ENCODE measurements at regions not wholly inside any gene's neighbourhood (a gene's known extent, or its start where the extent isn't known, plus 50 kb on each side); places are given as distances from the start of the nearest gene placed in this dataset.

GRCh38 chr7:25891591-25891990, 260.4 kb upstream of the NFE2L3 start:
- H3K4me1 ChIP-seq (ENCODE audit: control insufficient read depth, low read depth, low read length): peaks cover 2% of the 10 kb centered on the region
- H3K18ac ChIP-seq (ENCODE audit: low read length): no peak overlapping the region
- H3K23ac ChIP-seq (ENCODE audit: low read length): no peak overlapping the region
- H3K4me2 ChIP-seq (ENCODE audit: low read length): no peak overlapping the region
- H3K27me3 ChIP-seq (ENCODE audit: insufficient read depth, low read length, poor library complexity): no peaks in the 10 kb centered on the region
- no peak overlapping the region for H2BK5ac ChIP-seq (ENCODE audit: low read length)
- no peaks in the 10 kb centered on the region for H3K79me2 ChIP-seq (ENCODE audit: control insufficient read depth, insufficient read depth, low read length)
- H3K4ac ChIP-seq (ENCODE audit: low read depth, low read length): no peak overlapping the region
- no peak overlapping the region for H3K27ac ChIP-seq (ENCODE audit: low read depth, low read length)
- H3K56ac ChIP-seq (ENCODE audit: low read length): no peak overlapping the region
- no peak overlapping the region for H4K8ac ChIP-seq (ENCODE audit: low read depth, low read length)
- WGBS (ENCODE audit: extremely low coverage, insufficient coverage, low lambda C conversion rate): no CpG with 5 or more reads among the region's 4 CpGs
- DNase-seq: no peak
- H2BK120ac ChIP-seq (ENCODE audit: low read depth, low read length): no peak overlapping the region
- H2BK15ac ChIP-seq (replicated peaks; ENCODE audit: low read depth): no peak overlapping the region
- H4K5ac ChIP-seq (ENCODE audit: low read length): no peak overlapping the region
- H3K79me1 ChIP-seq (ENCODE audit: low read length): no peaks in the 10 kb centered on the region
- H3K9ac ChIP-seq (ENCODE audit: low read length): no peak overlapping the region
- no peak overlapping the region for H2AK5ac ChIP-seq (ENCODE audit: low read length)
- no peak overlapping the region for H3K4me3 ChIP-seq (ENCODE audit: low read length)
- H3K36me3 ChIP-seq (ENCODE audit: control insufficient read depth, insufficient read depth, low read length): no peaks in the 10 kb centered on the region

DNA sequence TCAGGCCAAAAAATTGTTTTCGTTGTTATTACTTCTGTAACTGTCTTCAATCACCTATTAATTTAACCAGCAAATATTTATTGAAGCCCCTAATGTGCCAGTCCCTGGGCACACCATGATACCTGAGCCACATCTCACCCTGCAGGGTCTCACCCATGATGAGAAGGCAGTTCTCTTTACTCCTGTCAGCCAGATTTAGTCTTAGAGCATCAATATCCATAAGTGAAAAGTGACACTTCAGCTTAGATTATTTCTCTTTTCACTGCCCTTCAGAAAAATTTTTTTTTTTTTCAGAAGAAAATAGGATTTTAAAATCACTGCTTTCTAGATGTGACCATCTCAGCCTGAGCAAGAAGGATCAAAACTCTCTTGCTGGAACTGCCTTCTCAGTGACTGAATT, 258.6 kb upstream of the NFE2L3 start:
- no peak overlapping the region for H2BK120ac ChIP-seq (ENCODE audit: low read depth, low read length)
- H3K27ac ChIP-seq (ENCODE audit: low read depth, low read length): no peak overlapping the region
- H4K8ac ChIP-seq (ENCODE audit: low read depth, low read length): no peak overlapping the region
- H2BK5ac ChIP-seq (ENCODE audit: low read length): no peak overlapping the region
- H3K4me1 ChIP-seq (ENCODE audit: control insufficient read depth, low read depth, low read length): peaks cover 2% of the 10 kb centered on the region
- H3K56ac ChIP-seq (ENCODE audit: low read length): no peak overlapping the region
- DNase-seq: no peak
- no peaks in the 10 kb centered on the region for H3K79me2 ChIP-seq (ENCODE audit: control insufficient read depth, insufficient read depth, low read length)
- H3K4me3 ChIP-seq (ENCODE audit: low read length): no peak overlapping the region
- no CpG with 5 or more reads among the region's 1 CpG for WGBS (ENCODE audit: extremely low coverage, insufficient coverage, low lambda C conversion rate)
- H2AK5ac ChIP-seq (ENCODE audit: low read length): no peak overlapping the region
- no peak overlapping the region for H3K4ac ChIP-seq (ENCODE audit: low read depth, low read length)
- no peak overlapping the region for H4K5ac ChIP-seq (ENCODE audit: low read length)
- H2BK15ac ChIP-seq (replicated peaks; ENCODE audit: low read depth): no peak overlapping the region
- no peak overlapping the region for H3K4me2 ChIP-seq (ENCODE audit: low read length)
- H3K36me3 ChIP-seq (ENCODE audit: control insufficient read depth, insufficient read depth, low read length): no peaks in the 10 kb centered on the region
- H3K27me3 ChIP-seq (ENCODE audit: insufficient read depth, low read length, poor library complexity): no peaks in the 10 kb centered on the region
- H3K18ac ChIP-seq (ENCODE audit: low read length): no peak overlapping the region
- no peaks in the 10 kb centered on the region for H3K79me1 ChIP-seq (ENCODE audit: low read length)
- H3K9ac ChIP-seq (ENCODE audit: low read length): no peak overlapping the region
- H3K23ac ChIP-seq (ENCODE audit: low read length): no peak overlapping the region

GRCh38 chr7:25894002-25894901, 257.7 kb upstream of the NFE2L3 start:
- no peak overlapping the region for H4K8ac ChIP-seq (ENCODE audit: low read depth, low read length)
- H3K79me1 ChIP-seq (ENCODE audit: low read length): no peaks in the 10 kb centered on the region
- no peaks in the 10 kb centered on the region for H3K27me3 ChIP-seq (ENCODE audit: insufficient read depth, low read length, poor library complexity)
- H2BK5ac ChIP-seq (ENCODE audit: low read length): no peak overlapping the region
- H3K56ac ChIP-seq (ENCODE audit: low read length): no peak overlapping the region
- no peak overlapping the region for H2BK15ac ChIP-seq (replicated peaks; ENCODE audit: low read depth)
- no peak overlapping the region for H3K18ac ChIP-seq (ENCODE audit: low read length)
- H3K23ac ChIP-seq (ENCODE audit: low read length): no peak overlapping the region
- H3K4me1 ChIP-seq (ENCODE audit: control insufficient read depth, low read depth, low read length): peaks cover 2% of the 10 kb centered on the region
- no peak overlapping the region for H3K4ac ChIP-seq (ENCODE audit: low read depth, low read length)
- no peaks in the 10 kb centered on the region for H3K36me3 ChIP-seq (ENCODE audit: control insufficient read depth, insufficient read depth, low read length)
- WGBS (ENCODE audit: extremely low coverage, insufficient coverage, low lambda C conversion rate): no CpG with 5 or more reads among the region's 7 CpGs
- no peak overlapping the region for H3K9ac ChIP-seq (ENCODE audit: low read length)
- no peaks in the 10 kb centered on the region for H3K79me2 ChIP-seq (ENCODE audit: control insufficient read depth, insufficient read depth, low read length)
- no peak overlapping the region for H4K5ac ChIP-seq (ENCODE audit: low read length)
- no peak overlapping the region for H3K4me3 ChIP-seq (ENCODE audit: low read length)
- peak; percentile 92 for DNase-seq
- no peak overlapping the region for H2AK5ac ChIP-seq (ENCODE audit: low read length)
- H3K4me2 ChIP-seq (ENCODE audit: low read length): no peak overlapping the region
- no peak overlapping the region for H2BK120ac ChIP-seq (ENCODE audit: low read depth, low read length)
- no peak overlapping the region for H3K27ac ChIP-seq (ENCODE audit: low read depth, low read length)

DNA sequence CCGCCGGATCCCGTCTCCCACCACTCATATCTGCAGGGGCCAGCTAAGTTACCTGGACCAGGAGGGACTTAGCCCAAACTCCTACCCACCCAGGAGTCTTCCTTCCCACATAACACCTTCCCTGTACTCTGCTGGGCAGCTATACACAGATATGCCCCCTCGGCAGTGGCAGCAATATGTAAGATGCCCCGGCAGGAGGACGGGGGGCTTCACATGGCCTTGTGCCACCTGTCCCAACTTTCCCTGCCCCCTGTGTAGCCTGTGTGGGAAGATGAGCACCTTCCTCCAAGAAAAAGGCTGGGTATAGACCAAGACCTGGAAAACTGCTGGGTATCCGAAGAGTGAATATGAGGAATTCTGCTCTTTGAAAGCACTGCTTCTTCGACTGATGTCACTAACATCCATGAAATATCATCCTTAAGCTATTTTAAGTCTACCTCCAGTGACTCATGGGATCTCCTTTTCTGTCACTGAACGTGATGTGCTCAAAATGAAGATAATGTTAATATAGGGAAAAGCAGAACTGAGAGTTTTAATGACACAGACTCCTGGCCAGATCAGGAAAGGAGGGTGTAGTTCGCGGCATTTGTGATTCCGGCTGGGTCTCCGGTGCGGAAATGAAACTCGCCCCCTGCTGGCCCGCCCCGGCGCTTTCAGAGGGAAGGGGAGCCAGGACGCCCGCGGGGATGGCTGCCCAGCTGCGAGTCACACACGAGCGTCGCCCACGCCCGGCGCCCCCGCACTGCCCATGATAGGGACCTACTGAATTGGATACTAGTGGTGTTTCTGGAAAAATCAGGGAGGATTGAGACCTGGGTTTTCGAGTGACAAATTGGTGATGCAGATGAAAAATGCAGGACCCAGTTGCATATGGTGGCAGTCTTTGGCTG, 256.9 kb upstream of the NFE2L3 start:
- H4K8ac ChIP-seq (ENCODE audit: low read depth, low read length): no peak overlapping the region
- peaks cover 2% of the 10 kb centered on the region for H3K4me1 ChIP-seq (ENCODE audit: control insufficient read depth, low read depth, low read length)
- peak; percentile 58 for DNase-seq
- no peak overlapping the region for H3K27ac ChIP-seq (ENCODE audit: low read depth, low read length)
- no peak overlapping the region for H2BK120ac ChIP-seq (ENCODE audit: low read depth, low read length)
- no peaks in the 10 kb centered on the region for H3K79me1 ChIP-seq (ENCODE audit: low read length)
- no peak overlapping the region for H2BK15ac ChIP-seq (replicated peaks; ENCODE audit: low read depth)
- no peak overlapping the region for H3K23ac ChIP-seq (ENCODE audit: low read length)
- H2AK5ac ChIP-seq (ENCODE audit: low read length): no peak overlapping the region
- H3K18ac ChIP-seq (ENCODE audit: low read length): no peak overlapping the region
- no peaks in the 10 kb centered on the region for H3K79me2 ChIP-seq (ENCODE audit: control insufficient read depth, insufficient read depth, low read length)
- WGBS (ENCODE audit: extremely low coverage, insufficient coverage, low lambda C conversion rate): no CpG with 5 or more reads among the region's 30 CpGs
- H3K36me3 ChIP-seq (ENCODE audit: control insufficient read depth, insufficient read depth, low read length): no peaks in the 10 kb centered on the region
- H3K4me3 ChIP-seq (ENCODE audit: low read length): peak overlapping the region; percentile 61
- peak overlapping the region; percentile 81 for H3K56ac ChIP-seq (ENCODE audit: low read length)
- H3K9ac ChIP-seq (ENCODE audit: low read length): peak overlapping the region; percentile 75
- peak overlapping the region; percentile 68 for H3K4me2 ChIP-seq (ENCODE audit: low read length)
- no peaks in the 10 kb centered on the region for H3K27me3 ChIP-seq (ENCODE audit: insufficient read depth, low read length, poor library complexity)
- no peak overlapping the region for H3K4ac ChIP-seq (ENCODE audit: low read depth, low read length)
- no peak overlapping the region for H4K5ac ChIP-seq (ENCODE audit: low read length)
- H2BK5ac ChIP-seq (ENCODE audit: low read length): no peak overlapping the region

DNA sequence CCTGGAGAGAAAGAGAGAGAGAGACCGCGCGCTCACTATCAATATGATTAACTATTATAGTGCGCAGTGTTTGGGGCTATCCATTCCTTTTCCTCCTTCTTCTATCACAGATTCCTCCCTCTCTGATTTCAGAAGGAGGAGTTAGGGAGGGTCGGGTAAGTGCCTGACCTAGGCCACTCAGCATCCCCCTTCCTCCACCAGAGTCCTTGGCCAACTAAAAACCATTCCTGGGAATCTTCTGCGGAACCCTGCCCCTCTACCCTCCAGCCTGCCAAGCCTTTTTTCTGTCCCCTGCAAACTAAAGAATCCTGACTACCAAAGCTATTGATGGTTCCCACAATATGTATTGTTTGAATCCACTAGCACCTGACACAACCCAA, 256.2 kb upstream of the NFE2L3 start:
- H3K27ac ChIP-seq (ENCODE audit: low read depth, low read length): no peak overlapping the region
- H3K4me2 ChIP-seq (ENCODE audit: low read length): peak overlapping the region; percentile 68
- H2BK5ac ChIP-seq (ENCODE audit: low read length): no peak overlapping the region
- H3K23ac ChIP-seq (ENCODE audit: low read length): no peak overlapping the region
- peak; percentile 70 for DNase-seq
- H3K4ac ChIP-seq (ENCODE audit: low read depth, low read length): no peak overlapping the region
- no peak overlapping the region for H4K8ac ChIP-seq (ENCODE audit: low read depth, low read length)
- H3K18ac ChIP-seq (ENCODE audit: low read length): no peak overlapping the region
- no CpG with 5 or more reads among the region's 6 CpGs for WGBS (ENCODE audit: extremely low coverage, insufficient coverage, low lambda C conversion rate)
- peaks cover 2% of the 10 kb centered on the region for H3K4me1 ChIP-seq (ENCODE audit: control insufficient read depth, low read depth, low read length)
- H3K79me1 ChIP-seq (ENCODE audit: low read length): no peaks in the 10 kb centered on the region
- H3K27me3 ChIP-seq (ENCODE audit: insufficient read depth, low read length, poor library complexity): no peaks in the 10 kb centered on the region
- peak overlapping the region; percentile 75 for H3K9ac ChIP-seq (ENCODE audit: low read length)
- H3K79me2 ChIP-seq (ENCODE audit: control insufficient read depth, insufficient read depth, low read length): no peaks in the 10 kb centered on the region
- no peak overlapping the region for H2AK5ac ChIP-seq (ENCODE audit: low read length)
- no peak overlapping the region for H2BK120ac ChIP-seq (ENCODE audit: low read depth, low read length)
- H3K36me3 ChIP-seq (ENCODE audit: control insufficient read depth, insufficient read depth, low read length): no peaks in the 10 kb centered on the region
- peak overlapping the region; percentile 81 for H3K56ac ChIP-seq (ENCODE audit: low read length)
- H3K4me3 ChIP-seq (ENCODE audit: low read length): peak overlapping the region; percentile 61
- H2BK15ac ChIP-seq (replicated peaks; ENCODE audit: low read depth): no peak overlapping the region
- no peak overlapping the region for H4K5ac ChIP-seq (ENCODE audit: low read length)
